ENCODE measurements at regions not wholly inside any gene's neighbourhood (a gene's known extent, or its start where the extent isn't known, plus 50 kb on each side); places are given as distances from the start of the nearest gene placed in this dataset.

DNA sequence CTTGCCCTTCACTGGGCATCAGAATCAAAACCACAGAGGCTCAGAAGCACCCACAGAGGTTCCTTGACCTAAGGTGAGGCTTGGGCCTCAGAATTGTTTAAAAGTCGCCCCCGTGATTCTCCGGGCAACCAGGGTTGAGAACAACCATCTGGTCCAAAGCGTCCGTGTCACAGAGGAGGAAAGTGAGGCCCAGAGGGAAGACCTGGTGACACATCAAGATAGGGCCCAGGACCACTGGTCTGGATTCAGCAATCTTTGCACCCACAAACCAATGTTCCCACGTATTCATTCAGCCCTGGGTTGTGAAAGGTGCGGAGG lies 272.6 kb downstream of the UACA start:
- TF ChIP-seq CTCF (IDR thresholded peaks at IDR 0.05) = no peak
- no peak for TF ChIP-seq EZH2 (IDR thresholded peaks at IDR 0.05)
